ENCODE measurements at regions not wholly inside any gene's neighbourhood (a gene's known extent, or its start where the extent isn't known, plus 50 kb on each side); places are given as distances from the start of the nearest gene placed in this dataset.

GRCh38 chr7:54874804-54875203, 115.8 kb upstream of the SEC61G start:
- no peak for DNase-seq
- TF ChIP-seq CTCF (IDR thresholded peaks at IDR 0.05; ENCODE audit: borderline replicate concordance) = no peak
- intact Hi-C loops (cut with micrococcal nuclease) = no loop called here
- no peaks in the 10 kb centered on the region for H3K36me3 ChIP-seq
- H3K27ac ChIP-seq (replicated peaks) = no peak overlapping the region
- no peak overlapping the region for H3K4me3 ChIP-seq
- H3K9me3 ChIP-seq (replicated peaks) = no peaks in the 10 kb centered on the region
- no peaks in the 10 kb centered on the region for H3K27me3 ChIP-seq (ENCODE audit: low read depth)
- no peaks in the 10 kb centered on the region for H3K4me1 ChIP-seq

GRCh38 chr7:54877683-54878082, 118.7 kb upstream of the SEC61G start:
- H3K27ac ChIP-seq (replicated peaks) = no peak overlapping the region
- no peak overlapping the region for H3K4me3 ChIP-seq
- DNase-seq = no peak
- H3K9me3 ChIP-seq (replicated peaks) = no peaks in the 10 kb centered on the region
- H3K27me3 ChIP-seq (ENCODE audit: low read depth) = no peaks in the 10 kb centered on the region
- H3K36me3 ChIP-seq = no peaks in the 10 kb centered on the region
- no peak for TF ChIP-seq CTCF (IDR thresholded peaks at IDR 0.05; ENCODE audit: borderline replicate concordance)
- intact Hi-C loops (cut with micrococcal nuclease) = no loop called here
- H3K4me1 ChIP-seq = no peaks in the 10 kb centered on the region

GRCh38 chr7:54878339-54878738, 119.3 kb upstream of the SEC61G start:
- no peak for TF ChIP-seq CTCF (IDR thresholded peaks at IDR 0.05; ENCODE audit: borderline replicate concordance)
- intact Hi-C loops (cut with micrococcal nuclease) = no loop called here
- no peak for DNase-seq
- H3K4me3 ChIP-seq = no peak overlapping the region
- H3K4me1 ChIP-seq = no peaks in the 10 kb centered on the region
- no peaks in the 10 kb centered on the region for H3K27me3 ChIP-seq (ENCODE audit: low read depth)
- H3K9me3 ChIP-seq (replicated peaks) = no peaks in the 10 kb centered on the region
- H3K36me3 ChIP-seq = no peaks in the 10 kb centered on the region
- H3K27ac ChIP-seq (replicated peaks) = no peak overlapping the region

GRCh38 chr7:54879776-54880175, 120.8 kb upstream of the SEC61G start:
- intact Hi-C loops (cut with micrococcal nuclease) = no loop called here
- H3K4me1 ChIP-seq = no peaks in the 10 kb centered on the region
- H3K36me3 ChIP-seq = no peaks in the 10 kb centered on the region
- no peaks in the 10 kb centered on the region for H3K27me3 ChIP-seq (ENCODE audit: low read depth)
- H3K4me3 ChIP-seq = no peak overlapping the region
- no peak for TF ChIP-seq CTCF (IDR thresholded peaks at IDR 0.05; ENCODE audit: borderline replicate concordance)
- no peaks in the 10 kb centered on the region for H3K9me3 ChIP-seq (replicated peaks)
- H3K27ac ChIP-seq (replicated peaks) = no peak overlapping the region
- DNase-seq = no peak

GRCh38 chr7:54880326-54880989, 121.4 kb upstream of the SEC61G start:
- H3K27me3 ChIP-seq (ENCODE audit: low read depth) = no peaks in the 10 kb centered on the region
- intact Hi-C loops (cut with micrococcal nuclease) = no loop called here
- H3K4me3 ChIP-seq = no peak overlapping the region
- no peaks in the 10 kb centered on the region for H3K36me3 ChIP-seq
- no peaks in the 10 kb centered on the region for H3K4me1 ChIP-seq
- TF ChIP-seq CTCF (IDR thresholded peaks at IDR 0.05; ENCODE audit: borderline replicate concordance) = no peak
- no peak overlapping the region for H3K27ac ChIP-seq (replicated peaks)
- no peak for DNase-seq
- no peaks in the 10 kb centered on the region for H3K9me3 ChIP-seq (replicated peaks)
